ENCODE measurements at regions not wholly inside any gene's neighbourhood (a gene's known extent, or its start where the extent isn't known, plus 50 kb on each side); places are given as distances from the start of the nearest gene placed in this dataset.

- Histone ChIP-seq H3K79me2 (replicated peaks; ENCODE audit: insufficient read depth, low read length) (no peaks in the 10 kb centered on the region), H3K4me2 (ENCODE audit: low read length) (no peak overlapping the region), H3K27me3 (ENCODE audit: insufficient read depth, low read depth, low read length) (no peaks in the 10 kb centered on the region), H3K9me2 (ENCODE audit: insufficient read depth, low read length) (no peaks in the 10 kb centered on the region), H3K36me3 (ENCODE audit: insufficient read depth, low read length) (no peaks in the 10 kb centered on the region), H4K20me1 (ENCODE audit: insufficient read depth) (no peaks in the 10 kb centered on the region), H3K9me3 (ENCODE audit: low read length) (no peaks in the 10 kb centered on the region), H3K4me3 (ENCODE audit: low read length) (no peak overlapping the region), H2AFZ (ENCODE audit: low read depth, low read length) (no peak overlapping the region), H3F3A (ENCODE audit: insufficient read depth, low read length, poor library complexity, severe bottlenecking) (no peaks in the 10 kb centered on the region), H3K27ac (ENCODE audit: low read length) (no peak overlapping the region), H3K9ac (ENCODE audit: low read length) (no peak overlapping the region)
- TF ChIP-seq REST (IDR thresholded peaks at IDR 0.05; ENCODE audit: borderline replicate concordance) (no peak), MXI1 (conservative IDR thresholded peaks at IDR 0.05; ENCODE audit: poor library complexity, severe bottlenecking) (no peak), SMC3 (conservative IDR thresholded peaks at IDR 0.05; ENCODE audit: poor library complexity) (no peak), TAF1 (IDR thresholded peaks at IDR 0.05; ENCODE audit: low read depth) (no peak), CTCF (IDR thresholded peaks at IDR 0.05; ENCODE audit: poor library complexity, severe bottlenecking) (no peak), EP300 (conservative IDR thresholded peaks at IDR 0.05; ENCODE audit: poor library complexity, severe bottlenecking) (no peak), EZH2 (IDR thresholded peaks at IDR 0.05; ENCODE audit: borderline replicate concordance, insufficient read depth, low read length, poor library complexity, severe bottlenecking) (no peak), POLR2AphosphoS5 (IDR thresholded peaks at IDR 0.05) (no peak), RAD21 (conservative IDR thresholded peaks at IDR 0.05) (no peak)
Measured at GRCh38 chr4:112916868-112917267, 132.6 kb upstream of the ANK2 start.

GRCh38 chr4:112923516-112923915, 125.9 kb upstream of the ANK2 start:
- Histone ChIP-seq H4K20me1 (ENCODE audit: insufficient read depth) (no peaks in the 10 kb centered on the region), H3K4me3 (ENCODE audit: low read length) (no peak overlapping the region), H3K79me2 (replicated peaks; ENCODE audit: insufficient read depth, low read length) (no peaks in the 10 kb centered on the region), H3K4me2 (ENCODE audit: low read length) (no peak overlapping the region), H3K9me3 (ENCODE audit: low read length) (no peaks in the 10 kb centered on the region), H2AFZ (ENCODE audit: low read depth, low read length) (no peak overlapping the region), H3K36me3 (ENCODE audit: insufficient read depth, low read length) (no peaks in the 10 kb centered on the region), H3F3A (ENCODE audit: insufficient read depth, low read length, poor library complexity, severe bottlenecking) (no peaks in the 10 kb centered on the region), H3K27ac (ENCODE audit: low read length) (no peak overlapping the region), H3K9ac (ENCODE audit: low read length) (no peak overlapping the region), H3K27me3 (ENCODE audit: insufficient read depth, low read depth, low read length) (no peaks in the 10 kb centered on the region), H3K9me2 (ENCODE audit: insufficient read depth, low read length) (no peaks in the 10 kb centered on the region)
- TF ChIP-seq EZH2 (IDR thresholded peaks at IDR 0.05; ENCODE audit: borderline replicate concordance, insufficient read depth, low read length, poor library complexity, severe bottlenecking) (no peak), CTCF (IDR thresholded peaks at IDR 0.05; ENCODE audit: poor library complexity, severe bottlenecking) (no peak), MXI1 (conservative IDR thresholded peaks at IDR 0.05; ENCODE audit: poor library complexity, severe bottlenecking) (no peak), TAF1 (IDR thresholded peaks at IDR 0.05; ENCODE audit: low read depth) (no peak), SMC3 (conservative IDR thresholded peaks at IDR 0.05; ENCODE audit: poor library complexity) (no peak), POLR2AphosphoS5 (IDR thresholded peaks at IDR 0.05) (no peak), RAD21 (conservative IDR thresholded peaks at IDR 0.05) (no peak), REST (IDR thresholded peaks at IDR 0.05; ENCODE audit: borderline replicate concordance) (no peak), EP300 (conservative IDR thresholded peaks at IDR 0.05; ENCODE audit: poor library complexity, severe bottlenecking) (no peak)

All from neural cell (in vitro differentiated cells).